Lower leg skin (tissue), 4 donors: ENCODE measurements at regions not wholly inside any gene's neighbourhood (a gene's known extent, or its start where the extent isn't known, plus 50 kb on each side); places are given as distances from the start of the nearest gene placed in this dataset.

ENCODE experiments used
- DNase-seq, 2 donors: peaks; one replicate each; pipeline ENCODE4 v3.0.0-alpha.2; 2019; ENCODE audit warnings: low spot score in 2 of 2
- H3K4me3 ChIP-seq: fragments of 200-600 bp; sonication (generic); 2 replicates; pipeline ENCODE4 v1.5.1; 2017; ENCODE audit warnings: mild to moderate bottlenecking, low read depth; ENCODE audit not compliant: poor library complexity, severe bottlenecking
- POLR2A ChIP-seq, 2 donors: fragments of 450-650 bp; IDR thresholded peaks; one replicate each; pipeline ENCODE4 v1.6.1; 2016 to 2017; ENCODE audit warnings: antibody characterized with exemption in 2 of 2, mild to moderate bottlenecking in 1 of 2, moderate library complexity in 1 of 2
- WGBS, 2 donors: methylation state at CpG; one replicate each; pipeline ENCODE4 v1.1.5; 2018; 5-methylcytosine and 5-hydroxymethylcytosine counted together
- intact Hi-C: fragments of 100-400 bp; cut with DNase I; formaldehyde crosslinking; loops from one replicate; pipeline ENCODE4 v1.15.0; 2023; ENCODE audit warnings: low total_unique reads
- TF ChIP-seq, protein P1 (sequence below), 3 donors: fragments of 450-650 bp; IDR thresholded peaks; one replicate each; pipeline ENCODE4 v1.5.1; 2016; ENCODE audit warnings: antibody characterized with exemption in 3 of 3, mild to moderate bottlenecking in 3 of 3, moderate library complexity in 2 of 3

GRCh38 chr11:94681852-94682251 lies 86.3 kb upstream of the AMOTL1 start:
- 64 to 86% methylated on average over 1 of the region's 1 CpG for WGBS, 2 donors
- no peak for DNase-seq
- no peak overlapping the region for H3K4me3 ChIP-seq
- no peak for TF ChIP-seq POLR2A (IDR thresholded peaks at IDR 0.05)
- TF ChIP-seq, protein P1, sequence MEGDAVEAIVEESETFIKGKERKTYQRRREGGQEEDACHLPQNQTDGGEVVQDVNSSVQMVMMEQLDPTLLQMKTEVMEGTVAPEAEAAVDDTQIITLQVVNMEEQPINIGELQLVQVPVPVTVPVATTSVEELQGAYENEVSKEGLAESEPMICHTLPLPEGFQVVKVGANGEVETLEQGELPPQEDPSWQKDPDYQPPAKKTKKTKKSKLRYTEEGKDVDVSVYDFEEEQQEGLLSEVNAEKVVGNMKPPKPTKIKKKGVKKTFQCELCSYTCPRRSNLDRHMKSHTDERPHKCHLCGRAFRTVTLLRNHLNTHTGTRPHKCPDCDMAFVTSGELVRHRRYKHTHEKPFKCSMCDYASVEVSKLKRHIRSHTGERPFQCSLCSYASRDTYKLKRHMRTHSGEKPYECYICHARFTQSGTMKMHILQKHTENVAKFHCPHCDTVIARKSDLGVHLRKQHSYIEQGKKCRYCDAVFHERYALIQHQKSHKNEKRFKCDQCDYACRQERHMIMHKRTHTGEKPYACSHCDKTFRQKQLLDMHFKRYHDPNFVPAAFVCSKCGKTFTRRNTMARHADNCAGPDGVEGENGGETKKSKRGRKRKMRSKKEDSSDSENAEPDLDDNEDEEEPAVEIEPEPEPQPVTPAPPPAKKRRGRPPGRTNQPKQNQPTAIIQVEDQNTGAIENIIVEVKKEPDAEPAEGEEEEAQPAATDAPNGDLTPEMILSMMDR (IDR thresholded peaks at IDR 0.05), result no peak
- intact Hi-C loops, result no loop called here

DNA sequence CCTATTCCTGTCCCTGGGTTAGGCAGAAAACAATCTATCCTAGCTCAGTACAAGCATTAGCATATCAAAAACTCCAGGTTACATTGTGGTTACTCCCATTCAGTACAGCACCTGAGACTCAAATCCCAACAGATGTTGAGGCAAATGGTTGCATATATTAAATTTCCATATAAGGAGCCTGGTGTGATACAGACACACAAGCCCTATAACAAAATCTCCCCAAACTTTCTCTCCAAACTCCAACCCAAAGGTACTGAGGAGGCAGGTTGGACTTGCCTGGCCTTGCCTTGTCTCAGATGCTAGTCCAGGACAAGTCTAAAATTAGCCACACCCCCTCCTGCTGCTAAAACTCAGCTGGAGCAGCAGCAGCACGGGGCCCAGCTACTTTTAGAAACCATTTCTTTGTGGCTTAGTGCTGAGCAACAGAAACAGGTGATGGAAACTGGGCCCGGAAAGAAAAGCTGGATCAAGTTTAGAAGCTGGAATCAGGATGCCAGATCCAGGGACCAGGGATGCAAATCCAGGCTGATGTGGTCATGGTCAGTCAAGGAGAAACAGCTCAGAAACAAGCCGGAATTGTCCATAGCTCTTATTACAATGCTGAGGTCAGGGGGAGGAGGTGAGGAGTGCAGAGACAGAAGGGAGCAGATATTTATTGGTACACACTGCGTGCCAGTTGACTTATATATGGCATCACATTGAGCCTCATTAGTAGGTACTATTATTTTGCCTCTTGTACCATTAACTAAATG lies 73.7 kb upstream of the AMOTL1 start:
- WGBS, 2 donors, result 61 to 68% methylated on average over 4 of the region's 4 CpGs
- intact Hi-C loops, result no loop called here
- no peak overlapping the region for H3K4me3 ChIP-seq
- no peak for TF ChIP-seq POLR2A (IDR thresholded peaks at IDR 0.05)
- TF ChIP-seq, protein P1 (IDR thresholded peaks at IDR 0.05), result no peak
- no peak for DNase-seq

GRCh38 chr11:94697156-94697555 lies 71.0 kb upstream of the AMOTL1 start:
- H3K4me3 ChIP-seq, result no peak overlapping the region
- no peak for DNase-seq
- intact Hi-C loops, result no loop called here
- no peak for TF ChIP-seq POLR2A (IDR thresholded peaks at IDR 0.05)
- TF ChIP-seq, protein P1 (IDR thresholded peaks at IDR 0.05), result no peak

- intact Hi-C loops, result no loop called here
- DNase-seq, result no peak
- TF ChIP-seq, protein P1 (IDR thresholded peaks at IDR 0.05), result no peak
- no peak for TF ChIP-seq POLR2A (IDR thresholded peaks at IDR 0.05)
- 26 to 49% methylated on average over 1 of the region's 1 CpG for WGBS, 2 donors
- H3K4me3 ChIP-seq, result no peak overlapping the region
These were observed 67.5 kb upstream of the AMOTL1 start for GRCh38 chr11:94700622-94701021.

DNA sequence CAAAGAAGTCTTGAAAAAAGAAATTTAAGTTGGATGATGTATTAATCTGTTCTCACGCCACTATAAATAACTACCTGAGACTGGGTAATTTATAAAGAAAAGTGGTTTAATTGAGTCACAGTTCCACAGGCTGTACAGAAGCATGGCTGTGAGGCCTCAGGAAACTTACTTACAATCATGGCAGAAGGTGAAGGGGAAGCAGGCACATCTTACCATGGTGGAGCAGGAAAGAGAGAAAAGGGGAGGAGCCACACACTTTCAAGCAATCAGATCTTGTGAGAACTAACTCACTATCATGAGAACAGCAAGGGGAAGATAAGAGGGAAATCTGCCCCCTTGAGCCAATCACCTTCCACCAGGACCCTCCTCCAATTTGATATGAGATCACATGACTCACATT lies 65.7 kb upstream of the AMOTL1 start:
- DNase-seq, result no peak
- no peak overlapping the region for H3K4me3 ChIP-seq
- intact Hi-C loops, result no loop called here
- 95 to 97% methylated on average over 1 of the region's 1 CpG for WGBS, 2 donors
- TF ChIP-seq POLR2A (IDR thresholded peaks at IDR 0.05), result no peak
- TF ChIP-seq, protein P1 (IDR thresholded peaks at IDR 0.05), result no peak

DNA sequence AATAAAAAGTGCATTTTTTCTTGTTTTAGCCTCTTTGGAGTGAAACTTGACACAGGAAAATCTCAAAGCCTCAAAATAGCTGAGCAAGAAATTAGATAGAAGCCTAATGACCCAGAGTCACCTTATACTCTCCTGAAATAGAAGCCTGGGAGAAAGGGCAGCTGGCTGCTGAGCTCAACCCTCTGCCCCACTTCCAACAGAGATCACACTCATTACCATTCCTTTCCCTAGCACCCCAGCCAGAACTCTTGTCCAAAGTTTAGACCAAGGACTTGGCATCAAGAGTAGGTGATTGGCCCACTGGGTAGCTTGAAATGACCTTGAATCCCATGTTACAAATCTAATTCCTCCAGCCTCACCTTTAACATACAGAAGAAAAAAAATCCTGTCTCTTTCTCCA lies 62.7 kb upstream of the AMOTL1 start:
- intact Hi-C loops, result no loop called here
- no peak for DNase-seq
- no peak overlapping the region for H3K4me3 ChIP-seq
- TF ChIP-seq, protein P1 (IDR thresholded peaks at IDR 0.05), result no peak
- no peak for TF ChIP-seq POLR2A (IDR thresholded peaks at IDR 0.05)
